AG04449 (cell line): ENCODE measurements at regions not wholly inside any gene's neighbourhood (a gene's known extent, or its start where the extent isn't known, plus 50 kb on each side); places are given as distances from the start of the nearest gene placed in this dataset.

Experiments used
- CTCF ChIA-PET: fragments of 350-600 bp; formaldehyde crosslinking; extraction: SDS; loops from one replicate; lab custom pipeline; 2021; ENCODE audit warnings: antibody characterized with exemption; lab: Yijun Ruan, JAX
- POLR2A ChIA-PET: fragments of 400-600, 350-600 bp; formaldehyde crosslinking; extraction: SDS; loops from one replicate; lab custom pipeline; 2020; ENCODE audit warnings: antibody characterized with exemption, inconsistent platforms; lab: Yijun Ruan, JAX
- DNase-seq: peaks from one replicate; pipeline ENCODE4 v3.0.0-alpha.2; 2010; ENCODE audit warnings: low read depth, low spot score
- H3K4me3 ChIP-seq: 2 replicates; pipeline ENCODE4 v1.5.1; 2011; ENCODE audit warnings: low read depth, mild to moderate bottlenecking, control low read depth, low read length
- CTCF ChIP-seq: IDR thresholded peaks from one replicate; pipeline ENCODE4 v1.5.1; 2011; ENCODE audit warnings: mild to moderate bottlenecking, moderate library complexity, low read length, control low read depth, inconsistent platforms; ENCODE audit not compliant: insufficient read depth; ENCODE audit errors: missing control alignments

- CTCF ChIA-PET = interaction anchor here (0.5 kb wide), 1 partner anchor 84 kb away, joined by 3 read pairs; no protein-coding TSS in a partner anchor
- no peak overlapping the region for H3K4me3 ChIP-seq
- POLR2A ChIA-PET = interaction anchor here (0.7 kb wide), 1 partner anchor 581 kb away, joined by 3 read pairs; no protein-coding TSS in a partner anchor
- DNase-seq = no peak
- no peak for TF ChIP-seq CTCF
Measured at GRCh38 chrX:22396408-22396807, 123.7 kb downstream of the CBLL2 start.

- DNase-seq = no peak
- ChIA-PET CTCF (no interaction called here), POLR2A (no interaction called here)
- H3K4me3 ChIP-seq = no peak overlapping the region
- no peak for TF ChIP-seq CTCF
Measured at GRCh38 chrX:22397566-22397965, 124.9 kb downstream of the CBLL2 start.

GRCh38 chrX:22399437-22400192 is 126.9 kb downstream of the CBLL2 start:
- TF ChIP-seq CTCF = no peak
- no peak overlapping the region for H3K4me3 ChIP-seq
- POLR2A ChIA-PET = no interaction called here
- DNase-seq = no peak
- CTCF ChIA-PET = no interaction called here

- CTCF ChIA-PET = no interaction called here
Measured at GRCh38 chrX:22404297-22404696, 131.6 kb downstream of the CBLL2 start.

GRCh38 chrX:22406201-22406737 is 133.6 kb downstream of the CBLL2 start:
- POLR2A ChIA-PET = no interaction called here
- no peak overlapping the region for H3K4me3 ChIP-seq
- CTCF ChIA-PET = no interaction called here
- DNase-seq = no peak
- TF ChIP-seq CTCF = no peak

More at GRCh38 chrX:22404297-22404696, 131.6 kb downstream of the CBLL2 start:
- DNase-seq = no peak
- no peak overlapping the region for H3K4me3 ChIP-seq
- POLR2A ChIA-PET = no interaction called here
- TF ChIP-seq CTCF = no peak

GRCh38 chrX:22409418-22409817 is 136.7 kb downstream of the CBLL2 start:
- CTCF ChIA-PET = no interaction called here
- DNase-seq = no peak
- POLR2A ChIA-PET = interaction anchor here (0.8 kb wide), 1 partner anchor 58 kb away, joined by 3 read pairs; no protein-coding TSS in a partner anchor
- TF ChIP-seq CTCF = no peak
- no peak overlapping the region for H3K4me3 ChIP-seq
